ENCODE measurements at regions not wholly inside any gene's neighbourhood (a gene's known extent, or its start where the extent isn't known, plus 50 kb on each side); places are given as distances from the start of the nearest gene placed in this dataset.
"Not testable (repeated sequence)": the region's sequence is repeated elsewhere in the genome, so short reads cannot be mapped to it uniquely, and the experiment has no call there.

DNA sequence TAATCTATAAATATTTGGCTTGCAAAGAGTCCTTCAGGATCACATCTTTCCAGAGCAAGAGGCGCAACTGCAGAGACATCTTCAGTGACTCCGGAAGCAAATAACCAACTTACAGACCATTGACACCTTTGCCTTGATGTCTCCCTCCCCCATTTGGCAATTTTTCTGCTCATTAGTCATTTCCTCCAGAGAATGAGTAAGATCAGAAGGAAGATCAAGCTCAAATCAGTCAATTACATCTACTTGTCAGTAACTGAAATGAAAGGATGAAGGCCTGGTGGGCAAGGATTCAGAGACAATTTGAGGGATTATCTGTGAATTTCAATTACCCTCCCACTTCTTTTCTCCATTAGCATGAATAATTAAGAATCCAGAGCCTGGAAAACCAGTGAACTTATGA, 665.6 kb upstream of the CPEB2 start:
- no peak for DNase-seq

DNA sequence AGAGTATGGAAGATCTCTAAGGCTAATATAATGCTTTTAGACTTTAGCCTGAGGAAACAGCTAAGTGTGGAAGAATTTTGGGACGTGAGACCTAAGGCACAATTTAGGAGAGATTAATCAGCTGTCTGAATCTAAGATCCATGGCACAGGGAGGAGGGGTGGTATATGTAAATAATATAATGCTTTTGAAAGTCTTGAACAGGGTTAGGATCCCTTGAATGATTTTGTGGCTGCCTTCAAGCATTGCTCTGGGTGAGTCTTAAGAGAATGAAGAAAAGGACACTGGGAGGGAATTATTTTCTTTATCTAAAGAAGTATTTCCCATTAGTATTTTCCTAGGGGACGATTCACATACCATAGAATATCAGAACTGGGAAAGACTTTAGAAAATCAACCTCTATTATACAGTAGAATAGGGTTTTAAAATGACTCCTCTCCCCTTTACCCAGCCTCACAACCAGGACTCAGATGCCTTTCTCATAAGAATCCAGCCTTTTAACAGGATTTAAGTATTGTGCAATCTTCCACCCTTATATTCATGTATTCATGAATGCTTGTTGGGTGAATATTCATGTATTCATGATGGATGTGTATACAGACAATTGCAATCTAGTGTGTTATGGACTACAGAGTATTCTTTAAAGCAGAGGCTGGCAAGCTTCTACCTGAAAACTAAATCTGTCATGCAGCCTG, 664.2 kb upstream of the CPEB2 start:
- DNase-seq = no peak

DNA sequence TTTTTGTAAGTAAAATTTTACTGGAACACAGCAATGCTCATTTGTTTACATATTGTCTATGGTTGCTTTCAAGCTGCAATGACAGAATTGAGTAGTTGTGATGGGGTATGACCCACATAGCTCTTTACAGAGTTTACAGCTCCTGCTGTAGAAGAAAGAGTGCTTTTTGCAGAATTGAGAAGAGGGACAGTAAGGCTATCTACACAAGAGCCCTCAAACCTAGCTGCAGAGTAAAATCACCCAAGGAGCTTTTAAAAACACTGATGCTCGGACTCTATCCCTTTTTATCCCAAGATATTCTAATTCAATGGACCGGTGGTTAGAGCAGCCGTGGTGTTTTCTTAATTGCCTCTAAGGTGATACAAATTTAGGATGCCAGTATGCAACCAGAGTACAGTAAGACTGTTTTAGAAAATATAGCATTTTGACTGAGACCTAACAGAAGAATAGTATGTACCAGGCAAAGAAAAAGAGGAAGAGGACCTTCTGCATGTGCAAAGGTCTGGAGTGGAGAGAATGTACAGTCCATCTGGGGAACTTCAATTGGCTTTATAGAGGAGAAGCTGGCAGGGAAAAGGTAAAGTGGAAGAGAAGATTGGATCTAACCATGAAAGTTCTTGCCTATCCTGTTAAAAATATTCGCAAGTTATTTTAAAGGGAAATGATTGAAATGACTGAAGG, 663.6 kb upstream of the CPEB2 start:
- DNase-seq = no peak

DNA sequence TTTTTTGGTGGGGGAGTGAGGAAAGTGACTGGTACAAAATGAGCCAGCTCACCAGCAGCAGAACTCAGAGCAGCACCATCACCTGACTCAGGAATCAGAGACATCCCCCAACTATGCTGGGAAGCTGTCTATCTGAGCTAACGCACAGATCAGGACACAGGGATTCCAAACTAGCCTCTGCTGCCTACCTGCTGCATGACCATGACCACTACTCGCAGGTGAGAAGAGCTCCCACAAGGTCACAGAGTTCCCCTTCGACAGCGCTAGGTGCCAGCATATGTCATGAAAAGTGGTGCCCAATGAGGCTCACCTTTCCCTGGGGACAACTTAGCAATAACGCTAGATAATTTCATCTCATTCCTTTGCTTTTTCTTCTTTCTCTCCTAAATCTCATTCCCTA, 662.6 kb upstream of the CPEB2 start:
- no peak for DNase-seq

DNA sequence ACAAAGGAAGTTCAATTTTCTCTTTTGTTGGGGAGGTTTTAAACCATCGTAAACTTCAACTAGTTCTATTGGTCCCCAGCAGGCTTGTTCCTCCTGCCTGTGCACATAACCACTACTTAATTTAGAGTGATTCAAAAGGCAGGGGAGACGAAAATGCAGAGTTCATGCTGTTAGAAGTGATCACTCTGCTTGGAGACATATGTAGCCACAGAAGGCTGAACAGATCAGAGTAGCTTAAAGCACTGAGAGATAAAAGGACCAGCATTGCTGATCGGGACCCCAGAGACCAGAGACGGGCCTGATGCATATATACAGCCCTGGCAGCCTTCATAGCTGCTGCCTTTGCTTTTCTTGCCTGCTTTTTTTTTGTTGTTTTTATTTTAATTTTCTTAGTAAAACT, 662.0 kb upstream of the CPEB2 start:
- no peak for DNase-seq

DNA sequence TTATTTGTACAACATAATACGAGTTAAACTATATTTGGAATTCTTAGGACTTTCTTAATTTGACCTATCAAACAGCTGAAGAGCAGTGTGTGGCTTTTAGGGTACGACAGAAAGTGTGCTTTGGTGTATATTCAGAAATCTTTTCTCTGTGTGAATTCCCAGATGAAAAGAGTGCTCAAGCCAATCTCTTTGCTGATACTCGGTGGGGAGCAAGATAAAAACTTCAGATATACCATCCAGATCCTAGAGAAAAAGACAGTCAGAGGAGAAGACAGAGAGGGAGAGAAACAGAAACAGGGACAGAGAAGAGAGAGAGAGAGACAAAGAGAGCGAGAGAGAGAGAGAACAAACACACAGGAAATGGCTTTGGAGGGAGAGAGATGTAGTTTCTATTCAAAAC, 658.3 kb upstream of the CPEB2 start:
- DNase-seq = no peak

DNA sequence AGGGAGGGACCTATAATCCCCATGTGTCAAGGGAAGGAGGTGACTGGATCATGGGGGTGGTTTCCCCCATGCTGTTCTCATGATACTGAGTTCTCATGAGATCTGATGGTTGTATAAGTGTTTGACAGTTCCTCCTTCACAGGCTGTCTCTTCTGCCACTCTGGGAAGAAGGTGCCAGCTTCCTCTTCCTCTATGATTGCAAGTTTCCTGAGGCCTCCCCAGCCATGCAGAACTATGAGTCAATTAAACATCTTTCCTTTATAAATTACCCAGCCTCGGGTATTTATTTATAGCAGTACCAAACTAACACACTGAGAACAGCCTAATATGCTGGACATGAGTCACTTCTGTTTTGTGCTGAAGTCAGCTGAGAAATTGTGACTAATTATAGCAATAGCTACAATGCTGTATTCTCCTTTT, 656.9 kb upstream of the CPEB2 start:
- peak; percentile 11 for DNase-seq

DNA sequence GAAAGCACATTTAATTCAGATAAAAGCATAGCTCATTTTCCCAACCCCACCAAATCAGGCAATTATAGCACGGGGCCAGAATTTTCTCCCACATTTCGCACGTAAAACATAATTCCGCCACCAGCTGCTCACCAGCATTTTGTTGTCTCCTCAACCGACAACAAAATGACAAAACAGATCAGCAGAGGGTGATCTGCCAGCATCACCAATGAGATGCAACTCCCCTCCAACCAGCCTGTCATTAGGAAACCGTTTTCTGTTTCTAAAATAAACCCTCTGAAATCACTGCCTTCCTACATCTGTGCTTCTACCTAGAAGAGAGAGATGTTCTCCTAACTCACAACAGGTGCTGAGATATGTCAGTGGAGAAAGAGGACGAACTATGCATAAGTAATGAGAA, 654.8 kb upstream of the CPEB2 start:
- DNase-seq = no peak

DNA sequence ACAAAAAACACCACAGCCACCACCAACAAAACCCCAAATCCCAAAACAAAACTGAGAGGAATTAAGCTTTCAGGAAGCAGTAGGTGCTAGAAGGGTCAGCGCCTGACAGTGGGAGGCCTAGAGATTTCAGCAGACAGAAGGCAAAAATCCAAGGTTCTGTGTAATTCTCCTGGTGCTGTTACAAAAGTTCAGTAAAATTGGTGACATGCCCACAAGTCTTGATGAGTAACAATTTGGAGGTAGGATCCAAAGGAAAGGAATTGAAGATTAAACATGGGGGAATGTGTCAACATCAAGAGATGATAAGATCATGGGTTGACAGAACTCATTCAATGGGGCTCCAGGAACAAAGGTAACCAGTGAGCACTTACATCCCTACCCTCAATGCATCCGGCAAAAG, 653.8 kb upstream of the CPEB2 start:
- no peak for DNase-seq

DNA sequence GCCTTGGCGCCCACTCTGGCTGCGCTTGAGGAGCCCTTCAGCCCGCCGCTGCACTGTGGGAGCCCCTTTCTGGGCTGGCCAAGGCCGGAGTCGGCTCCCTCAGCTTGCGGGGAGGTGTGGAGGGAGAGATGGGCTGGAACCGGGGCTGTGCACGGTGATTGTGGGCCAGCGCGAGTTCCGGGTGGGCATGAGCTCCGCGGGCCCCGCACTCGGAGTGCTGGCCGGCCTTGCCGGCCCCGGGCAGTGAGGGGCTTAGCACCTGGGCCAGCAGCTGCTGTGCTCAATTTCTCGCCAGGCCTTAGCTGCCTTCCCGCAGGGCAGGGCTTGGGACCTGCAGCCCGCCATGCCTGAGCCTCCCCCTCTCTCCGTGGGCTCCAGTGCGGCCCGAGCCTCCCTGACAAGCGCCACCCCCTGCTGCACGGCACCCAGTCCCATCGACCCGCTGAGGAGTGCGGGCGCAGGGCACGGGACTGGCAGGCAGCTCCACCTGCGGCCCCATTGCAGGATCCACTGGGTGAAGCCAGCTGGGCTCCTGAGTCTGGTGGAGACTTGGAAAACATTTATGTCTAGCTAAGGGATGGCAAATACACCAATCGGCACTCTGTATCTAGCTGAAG, 643.6 kb upstream of the CPEB2 start:
- not testable (repeated sequence) for DNase-seq

DNA sequence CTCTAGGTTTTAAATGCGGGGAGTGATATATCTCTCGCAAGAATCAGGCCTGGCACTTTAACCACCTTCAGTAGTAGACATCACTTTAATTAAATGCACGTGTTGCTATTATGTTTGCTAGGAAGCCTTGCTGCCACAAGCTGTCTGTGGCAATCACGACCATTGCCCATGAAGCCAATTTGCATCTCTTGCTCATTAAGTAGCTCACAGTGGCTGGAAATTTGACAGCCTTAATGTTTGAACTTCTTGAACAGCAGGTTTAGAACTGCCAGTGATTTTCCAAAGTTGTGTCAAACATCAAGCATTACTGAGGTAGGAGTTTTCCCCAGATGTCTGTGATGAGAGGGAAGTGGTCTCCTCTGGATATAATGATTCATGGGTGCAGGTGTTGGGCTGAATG, 642.3 kb upstream of the CPEB2 start:
- no peak for DNase-seq

DNA sequence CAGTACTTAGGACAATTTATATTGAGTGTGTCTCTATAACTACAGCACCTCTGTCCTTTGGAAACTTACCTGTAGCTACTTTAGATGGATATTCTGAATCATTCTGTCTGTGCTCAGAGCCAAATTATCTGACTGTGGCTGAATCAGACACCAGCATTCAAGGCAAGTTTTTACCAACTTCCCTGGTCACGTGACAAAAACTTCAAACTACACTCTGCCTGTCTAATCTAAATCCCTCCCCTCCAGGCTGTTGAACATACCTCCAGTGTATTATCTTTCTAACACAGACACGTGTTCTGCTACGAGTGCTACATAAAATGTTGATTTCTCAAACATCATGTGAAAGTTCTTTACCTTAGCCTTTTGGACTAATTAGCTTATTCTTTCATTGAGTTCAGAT, 641.2 kb upstream of the CPEB2 start:
- no peak for DNase-seq

DNA sequence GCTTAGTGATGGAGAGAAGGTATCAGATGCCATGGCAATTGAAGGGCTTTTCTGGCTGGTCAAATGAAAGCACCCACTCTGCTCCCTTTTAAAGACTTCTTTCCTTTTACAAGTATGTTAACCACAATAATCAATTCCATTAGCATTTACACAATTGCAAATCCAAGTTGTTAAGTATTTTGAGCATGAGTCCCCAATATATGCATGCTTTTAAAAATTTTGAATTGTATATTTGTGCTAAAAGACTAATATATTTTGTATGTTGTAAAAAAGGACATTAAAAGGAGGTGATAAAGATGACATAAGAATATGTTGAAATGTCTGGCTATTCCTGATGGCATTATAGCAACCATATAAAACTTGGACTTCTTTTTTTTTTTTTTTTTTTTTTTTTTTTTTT, 639.9 kb upstream of the CPEB2 start:
- no peak for DNase-seq

DNA sequence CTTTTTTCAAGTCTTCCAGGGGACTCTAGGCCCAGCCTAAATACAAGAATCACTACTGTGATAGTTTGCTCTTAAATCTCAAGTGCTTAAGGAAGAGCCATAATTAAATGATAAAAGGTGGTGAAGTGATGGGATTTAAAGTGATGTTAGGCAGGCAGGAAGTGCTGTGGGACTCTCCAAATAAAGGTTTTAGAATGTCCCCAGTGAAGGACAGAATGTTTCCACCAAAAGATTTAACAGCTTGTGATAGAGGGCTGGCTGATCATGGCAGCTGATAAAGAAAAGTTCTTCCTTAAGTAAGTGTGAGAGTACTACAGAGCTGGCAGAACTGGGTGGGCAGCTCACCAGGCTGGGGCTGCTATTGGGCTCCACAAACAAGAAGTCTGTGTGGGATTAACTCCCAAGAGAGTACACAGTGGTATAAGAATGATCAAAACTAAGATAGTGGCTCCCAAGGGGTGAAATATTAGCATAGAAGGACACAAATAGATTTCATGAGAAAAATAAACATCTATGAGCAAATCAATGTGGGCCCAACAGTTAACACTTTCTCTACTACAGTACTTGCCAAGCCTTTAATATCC, 637.2 kb upstream of the CPEB2 start:
- no peak for DNase-seq

DNA sequence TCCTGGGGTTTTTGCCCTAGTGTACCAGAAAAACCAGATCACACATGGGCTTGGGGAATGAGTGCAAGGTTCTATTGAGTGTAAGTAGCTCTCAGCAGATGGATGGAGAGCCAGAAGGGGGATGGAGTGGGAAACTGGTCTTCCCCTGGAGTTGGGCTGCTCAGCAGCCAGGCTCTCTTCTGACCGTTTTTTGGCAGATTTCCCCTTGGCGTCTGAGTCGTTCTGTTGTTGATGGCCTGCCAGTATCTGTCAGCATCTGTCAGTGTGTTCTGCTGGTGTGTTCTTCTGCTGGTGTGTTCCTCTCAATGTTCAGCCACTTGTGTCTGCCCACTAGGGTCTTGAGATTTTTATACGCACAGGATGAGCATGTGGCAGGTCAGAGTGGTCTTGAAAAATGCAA, 633.9 kb upstream of the CPEB2 start:
- no peak for DNase-seq

DNA sequence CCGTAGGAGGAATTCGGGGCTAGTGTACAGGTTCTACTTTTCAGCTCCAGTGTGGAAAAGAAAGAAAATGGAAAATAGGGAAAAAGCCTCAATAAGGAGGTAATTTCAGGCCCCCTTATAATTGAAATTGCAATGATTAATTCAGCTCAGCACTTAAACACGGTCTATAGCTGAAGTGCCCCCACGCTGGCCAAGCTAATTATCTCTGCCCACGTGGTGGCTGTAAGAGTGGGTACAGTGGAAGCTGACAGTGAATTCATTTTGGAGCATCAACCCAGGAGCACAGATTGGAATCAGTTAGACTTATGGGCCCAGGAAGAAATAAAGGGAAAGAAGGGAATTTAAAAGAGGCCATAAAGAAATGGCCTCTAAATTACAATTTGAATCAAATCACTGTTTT, 631.1 kb upstream of the CPEB2 start:
- DNase-seq = no peak

DNA sequence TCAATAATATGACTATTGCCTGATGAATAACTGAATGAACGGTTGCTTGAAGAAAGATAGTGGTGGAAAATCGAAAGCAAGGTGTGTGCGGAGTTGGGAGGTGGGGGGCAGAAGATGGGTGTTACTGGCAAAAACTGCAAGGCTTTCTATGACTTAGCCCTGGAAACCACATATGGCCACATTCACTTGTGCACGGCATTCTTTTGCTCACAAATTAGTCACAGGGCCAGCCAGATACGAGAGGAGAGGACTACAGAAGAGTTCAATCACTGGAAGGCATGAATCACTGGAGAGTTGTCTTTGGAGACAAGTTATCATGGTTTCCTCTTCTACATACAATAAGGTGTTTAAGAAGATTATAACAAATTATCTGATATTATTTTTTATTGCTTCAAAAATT, 626.5 kb upstream of the CPEB2 start:
- DNase-seq = no peak

DNA sequence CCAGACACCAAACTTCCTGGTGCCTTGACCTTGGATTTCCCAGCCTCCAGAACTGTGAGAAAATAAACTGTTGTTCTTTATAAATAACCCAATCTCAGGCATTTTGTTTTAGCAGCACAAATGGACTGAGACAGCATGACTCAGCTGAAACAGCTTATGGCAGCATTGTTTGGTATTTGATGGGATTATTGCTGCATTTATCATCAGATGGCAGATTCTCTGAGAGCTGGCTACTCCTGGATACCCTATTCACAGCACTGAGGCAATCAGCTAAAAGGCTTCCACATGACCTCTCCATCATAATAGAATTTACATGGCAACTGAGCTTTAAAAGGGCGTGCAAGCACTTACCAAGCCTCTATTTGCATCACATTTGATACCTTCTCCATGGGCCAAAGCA, 623.1 kb upstream of the CPEB2 start:
- DNase-seq = no peak

DNA sequence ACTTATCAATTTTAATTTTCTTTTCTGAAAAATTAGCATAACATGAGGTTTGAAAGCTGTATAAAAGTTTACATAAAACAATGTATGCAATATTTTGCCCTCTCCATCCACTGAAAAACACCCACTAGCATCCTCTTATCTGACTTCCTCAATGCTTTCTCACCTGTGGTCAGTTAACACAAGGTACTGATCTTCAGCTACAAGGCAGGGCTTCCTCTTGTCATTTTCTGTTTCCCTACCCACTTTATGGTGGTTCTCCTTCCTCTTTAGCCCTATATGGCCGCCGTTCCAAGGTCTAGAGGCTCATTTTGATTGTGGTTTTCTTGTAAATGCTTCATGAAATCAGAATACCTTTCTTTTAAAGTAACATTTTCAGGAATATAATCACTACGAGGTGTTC, 618.6 kb upstream of the CPEB2 start:
- no peak for DNase-seq

DNA sequence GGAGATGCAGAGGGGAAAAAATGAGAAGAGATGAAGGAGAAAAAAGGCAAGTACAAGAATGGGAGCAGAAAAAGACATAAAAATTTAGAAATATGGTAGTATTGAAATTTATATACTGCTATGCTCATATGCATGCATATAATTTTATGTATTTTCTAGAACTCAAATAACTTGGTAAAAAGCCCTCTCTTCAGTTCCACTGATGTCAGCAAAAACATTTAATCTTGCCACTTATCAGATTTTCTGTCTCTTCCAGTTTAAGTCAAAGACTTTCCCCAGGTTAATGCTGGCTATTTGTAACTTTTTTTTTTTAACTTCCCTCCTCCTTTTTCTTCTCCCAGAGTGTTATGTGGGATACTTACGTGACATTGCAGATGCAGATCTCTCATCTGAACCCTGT, 617.5 kb upstream of the CPEB2 start:
- no peak for DNase-seq

DNA sequence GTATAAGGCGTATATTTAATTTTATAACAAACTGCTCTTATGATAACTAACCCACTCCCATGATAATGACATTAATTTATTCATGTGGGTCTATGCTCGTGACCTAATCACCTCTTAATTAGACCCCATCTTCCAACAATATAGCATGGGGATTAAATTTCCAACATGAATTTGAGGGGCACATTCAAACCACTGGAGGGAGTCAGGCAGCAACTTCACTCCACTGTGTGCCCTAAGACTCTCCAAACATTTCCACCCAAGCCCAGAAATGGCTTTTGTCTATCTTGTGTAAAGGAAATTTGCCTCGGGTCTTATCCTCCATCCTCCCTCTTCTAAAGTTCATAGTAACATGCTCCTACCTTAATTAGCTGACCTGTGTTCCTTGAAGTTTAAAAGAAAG, 616.1 kb upstream of the CPEB2 start:
- no peak for DNase-seq

DNA sequence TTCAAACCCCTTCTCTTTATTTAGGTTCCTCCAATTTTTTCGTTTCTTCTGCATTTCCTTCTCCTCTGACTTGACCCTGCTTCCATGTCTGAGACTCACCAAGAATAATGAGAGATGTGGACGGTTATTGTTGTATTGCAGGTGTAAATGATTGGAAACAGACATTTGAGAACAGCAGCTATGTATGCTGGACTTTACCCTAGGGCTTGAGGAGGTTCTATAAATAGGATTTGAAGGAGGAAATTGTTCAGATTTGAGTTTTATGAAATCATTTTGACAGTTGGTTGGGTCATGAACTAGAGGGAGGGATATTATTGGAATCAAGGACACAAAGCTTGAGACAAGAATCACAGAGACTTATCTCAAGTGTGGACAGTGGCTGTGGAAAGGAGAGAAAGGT, 614.6 kb upstream of the CPEB2 start:
- no peak for DNase-seq

DNA sequence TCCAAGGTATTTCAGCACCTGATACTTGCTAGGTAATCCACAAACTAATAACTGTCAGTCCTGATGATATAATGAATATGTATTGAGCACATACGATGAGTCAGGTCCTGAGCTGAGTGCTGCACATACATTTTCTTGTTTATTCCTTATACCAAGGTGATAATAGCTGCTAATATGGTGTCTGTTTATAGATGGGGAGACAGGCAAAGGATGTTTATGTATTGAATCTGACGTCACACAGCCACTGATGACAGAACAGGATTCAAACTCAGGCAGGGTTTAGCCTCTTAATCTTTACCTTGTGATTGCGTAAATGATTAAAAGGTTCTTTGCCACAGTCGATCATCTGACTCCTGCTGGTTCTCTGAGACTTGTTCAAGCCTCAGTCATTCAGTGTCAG, 609.9 kb upstream of the CPEB2 start:
- DNase-seq = no peak

DNA sequence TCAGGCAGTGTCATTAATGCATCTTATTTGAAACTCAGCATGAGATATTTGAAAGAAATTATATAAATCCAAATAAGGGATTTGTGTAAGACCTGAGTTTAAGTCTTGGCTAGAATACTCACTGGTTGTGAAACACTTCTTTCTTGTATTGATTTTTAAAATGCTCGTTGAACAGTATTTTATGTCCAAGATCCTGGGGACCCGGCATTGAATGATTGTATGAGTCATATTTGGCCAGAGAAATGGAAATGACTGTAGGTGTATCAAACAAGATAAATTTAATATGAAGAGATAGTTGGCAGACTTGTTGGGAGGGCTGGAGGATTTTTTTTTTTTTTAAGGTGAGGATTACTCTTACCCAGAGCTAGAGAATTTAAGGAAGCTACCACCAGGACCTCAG, 606.1 kb upstream of the CPEB2 start:
- DNase-seq = no peak
